K562 (cell line): ENCODE measurements at regions not wholly inside any gene's neighbourhood (a gene's known extent, or its start where the extent isn't known, plus 50 kb on each side); places are given as distances from the start of the nearest gene placed in this dataset.

Experiments used
- DACH1 ChIP-seq: fragments of 450-650 bp; IDR thresholded peaks from 2 replicates; pipeline ENCODE4 v1.6.1; 2018; ENCODE audit not compliant: partially characterized antibody
- ELF2 ChIP-seq: fragments of 250-450 bp; sonication (Bioruptor Pico); IDR thresholded peaks from 2 replicates; pipeline ENCODE4 v1.5.0; 2021; ENCODE audit warnings: mild to moderate bottlenecking
- JUND ChIP-seq, 2 experiments: IDR thresholded peaks; 2 replicates in 1 of 2; 3 replicates in 1 of 2; pipeline ENCODE4 v1.6.1; 2011; ENCODE audit warnings: borderline replicate concordance in 2 of 2, low read depth in 2 of 2, low read length in 2 of 2, improper control_type of control experiment in 1 of 2, missing biosample characterization in 1 of 2, missing genetic modification characterization in 1 of 2, missing genetic modification reagents in 1 of 2
- KDM4B ChIP-seq, 2 experiments: fragments of 450-650 bp in 1 of 2; sonication (generic) in 1 of 2; IDR thresholded peaks; 2 replicates each; pipeline ENCODE4 v1.6.1; 2016 to 2017; ENCODE audit warnings: borderline replicate concordance in 2 of 2, antibody characterized with exemption in 1 of 2, low read depth in 1 of 2, mild to moderate bottlenecking in 1 of 2
- MYC ChIP-seq, 2 experiments: fragments of 250-450 bp in 1 of 2; sonication (Bioruptor Pico) in 1 of 2; IDR thresholded peaks; 2 replicates each; pipeline versions ENCODE4 v1.5.1 to v1.6.1; 2012 to 2021; ENCODE audit warnings: low read depth in 2 of 2, borderline replicate concordance in 1 of 2, improper control_type of control experiment in 1 of 2, low read length in 1 of 2, mild to moderate bottlenecking in 1 of 2, moderate library complexity in 1 of 2
- RAD21 ChIP-seq, 2 experiments: fragments of 250-450 bp in 1 of 2; fragments of 450-650 bp in 1 of 2; sonication (Bioruptor Pico) in 1 of 2; formaldehyde crosslinking in 1 of 2; IDR thresholded peaks in 1 of 2; conservative IDR thresholded peaks in 1 of 2; 2 replicates each; pipeline versions ENCODE4 v1.4.0 to v1.8.0; 2020 to 2022; ENCODE audit warnings: mild to moderate bottlenecking in 2 of 2, moderate library complexity in 1 of 2
- ZNF586 ChIP-seq: fragments of 450-650 bp; formaldehyde crosslinking; conservative IDR thresholded peaks from 2 replicates; pipeline ENCODE4 v1.4.0; 2020; ENCODE audit warnings: mild to moderate bottlenecking, moderate library complexity
- TF ChIP-seq, protein P1 (sequence below), 2 experiments: IDR thresholded peaks; 2 replicates each; pipeline ENCODE4 v1.6.1; 2012; ENCODE audit warnings: improper control_type of control experiment in 2 of 2, low read depth in 2 of 2, low read length in 2 of 2, borderline replicate concordance in 1 of 2
- TF ChIP-seq, protein P2 (sequence below): fragments of 450-650 bp; IDR thresholded peaks from 2 replicates; pipeline ENCODE4 v1.6.1; 2017; ENCODE audit warnings: antibody characterized with exemption
- TF ChIP-seq, protein P3 (sequence below): conservative IDR thresholded peaks from 2 replicates; pipeline ENCODE4 v1.6.1; 2011; ENCODE audit warnings: low read depth, mild to moderate bottlenecking, low read length; ENCODE audit not compliant: control insufficient read depth
- TF ChIP-seq, protein P4 (sequence below): fragments of 250-450 bp; sonication (Bioruptor Pico); IDR thresholded peaks from 2 replicates; pipeline ENCODE4 v1.8.0; 2021; ENCODE audit warnings: borderline replicate concordance, mild to moderate bottlenecking, moderate library complexity; ENCODE audit not compliant: poor library complexity, severe bottlenecking
- TF ChIP-seq, protein P5 (sequence below): sonication (generic); formaldehyde crosslinking; IDR thresholded peaks from 2 replicates; pipeline ENCODE4 v1.8.1; 2023; ENCODE audit warnings: mild to moderate bottlenecking, missing genetic modification reagents, moderate library complexity
- TF ChIP-seq, protein P6 (sequence below): fragments of 250-450 bp; sonication (Bioruptor Pico); IDR thresholded peaks from 2 replicates; pipeline ENCODE4 v1.8.0; 2022; ENCODE audit warnings: inconsistent platforms

DNA sequence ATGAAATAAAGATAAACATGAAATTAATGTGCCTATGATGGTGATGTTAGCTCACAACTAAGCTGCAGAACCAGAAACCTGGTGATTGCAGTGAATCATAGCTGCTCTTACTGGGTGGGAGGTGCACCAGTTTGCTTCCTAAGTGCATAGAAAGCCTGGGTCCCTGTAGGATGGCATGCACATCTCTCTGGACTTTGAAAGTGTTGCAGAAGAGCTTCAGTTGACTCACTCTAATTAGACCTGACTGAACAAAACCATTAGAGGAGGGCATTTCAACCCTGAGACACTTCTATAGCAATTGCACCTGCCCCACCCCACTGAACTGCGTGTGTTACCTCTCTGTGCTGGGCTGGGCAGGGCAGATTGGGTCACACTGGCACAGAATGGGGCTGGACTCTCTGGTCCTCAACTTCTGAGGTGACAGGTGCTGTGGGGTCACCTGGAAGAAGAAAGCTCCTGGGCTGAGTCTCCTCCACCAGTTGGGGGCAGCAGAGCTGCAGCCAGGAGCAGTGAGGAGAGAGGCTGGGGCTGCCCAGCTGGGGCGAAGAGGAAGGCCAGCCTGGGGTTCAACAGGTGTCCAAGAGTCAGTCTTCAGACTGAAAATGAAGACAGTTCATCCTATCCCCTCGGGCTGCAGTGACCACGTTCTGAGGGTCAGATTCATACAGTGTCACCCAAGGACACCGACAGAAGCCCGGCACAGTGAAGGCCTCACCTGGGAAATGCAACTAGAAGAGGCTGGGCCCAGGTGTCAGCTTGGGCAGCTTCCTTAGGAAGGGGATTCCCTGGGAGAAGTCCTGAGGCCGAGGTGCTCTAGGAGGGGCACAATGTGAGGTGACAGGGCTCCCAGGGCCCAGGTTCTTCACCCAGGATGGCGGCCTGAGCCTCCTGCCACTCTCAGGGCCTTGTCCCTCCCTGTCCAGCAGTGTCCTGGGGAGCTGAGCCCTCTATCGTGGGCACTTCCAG is 58.1 kb downstream of the GGTLC2 start (continued):
- TF ChIP-seq, protein P1, sequence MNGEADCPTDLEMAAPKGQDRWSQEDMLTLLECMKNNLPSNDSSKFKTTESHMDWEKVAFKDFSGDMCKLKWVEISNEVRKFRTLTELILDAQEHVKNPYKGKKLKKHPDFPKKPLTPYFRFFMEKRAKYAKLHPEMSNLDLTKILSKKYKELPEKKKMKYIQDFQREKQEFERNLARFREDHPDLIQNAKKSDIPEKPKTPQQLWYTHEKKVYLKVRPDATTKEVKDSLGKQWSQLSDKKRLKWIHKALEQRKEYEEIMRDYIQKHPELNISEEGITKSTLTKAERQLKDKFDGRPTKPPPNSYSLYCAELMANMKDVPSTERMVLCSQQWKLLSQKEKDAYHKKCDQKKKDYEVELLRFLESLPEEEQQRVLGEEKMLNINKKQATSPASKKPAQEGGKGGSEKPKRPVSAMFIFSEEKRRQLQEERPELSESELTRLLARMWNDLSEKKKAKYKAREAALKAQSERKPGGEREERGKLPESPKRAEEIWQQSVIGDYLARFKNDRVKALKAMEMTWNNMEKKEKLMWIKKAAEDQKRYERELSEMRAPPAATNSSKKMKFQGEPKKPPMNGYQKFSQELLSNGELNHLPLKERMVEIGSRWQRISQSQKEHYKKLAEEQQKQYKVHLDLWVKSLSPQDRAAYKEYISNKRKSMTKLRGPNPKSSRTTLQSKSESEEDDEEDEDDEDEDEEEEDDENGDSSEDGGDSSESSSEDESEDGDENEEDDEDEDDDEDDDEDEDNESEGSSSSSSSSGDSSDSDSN (IDR thresholded peaks at IDR 0.05; ENCODE audit: borderline replicate concordance in 1 of 2, low read depth in 2 of 2, low read length in 2 of 2) = 0 out of 4 replicates have a peak, but pooled peaks of 1 of the 2 experiments have one; percentile 16
- TF ChIP-seq, protein P2, sequence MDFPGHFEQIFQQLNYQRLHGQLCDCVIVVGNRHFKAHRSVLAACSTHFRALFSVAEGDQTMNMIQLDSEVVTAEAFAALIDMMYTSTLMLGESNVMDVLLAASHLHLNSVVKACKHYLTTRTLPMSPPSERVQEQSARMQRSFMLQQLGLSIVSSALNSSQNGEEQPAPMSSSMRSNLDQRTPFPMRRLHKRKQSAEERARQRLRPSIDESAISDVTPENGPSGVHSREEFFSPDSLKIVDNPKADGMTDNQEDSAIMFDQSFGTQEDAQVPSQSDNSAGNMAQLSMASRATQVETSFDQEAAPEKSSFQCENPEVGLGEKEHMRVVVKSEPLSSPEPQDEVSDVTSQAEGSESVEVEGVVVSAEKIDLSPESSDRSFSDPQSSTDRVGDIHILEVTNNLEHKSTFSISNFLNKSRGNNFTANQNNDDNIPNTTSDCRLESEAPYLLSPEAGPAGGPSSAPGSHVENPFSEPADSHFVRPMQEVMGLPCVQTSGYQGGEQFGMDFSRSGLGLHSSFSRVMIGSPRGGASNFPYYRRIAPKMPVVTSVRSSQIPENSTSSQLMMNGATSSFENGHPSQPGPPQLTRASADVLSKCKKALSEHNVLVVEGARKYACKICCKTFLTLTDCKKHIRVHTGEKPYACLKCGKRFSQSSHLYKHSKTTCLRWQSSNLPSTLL = no peak
- TF ChIP-seq, protein P3, sequence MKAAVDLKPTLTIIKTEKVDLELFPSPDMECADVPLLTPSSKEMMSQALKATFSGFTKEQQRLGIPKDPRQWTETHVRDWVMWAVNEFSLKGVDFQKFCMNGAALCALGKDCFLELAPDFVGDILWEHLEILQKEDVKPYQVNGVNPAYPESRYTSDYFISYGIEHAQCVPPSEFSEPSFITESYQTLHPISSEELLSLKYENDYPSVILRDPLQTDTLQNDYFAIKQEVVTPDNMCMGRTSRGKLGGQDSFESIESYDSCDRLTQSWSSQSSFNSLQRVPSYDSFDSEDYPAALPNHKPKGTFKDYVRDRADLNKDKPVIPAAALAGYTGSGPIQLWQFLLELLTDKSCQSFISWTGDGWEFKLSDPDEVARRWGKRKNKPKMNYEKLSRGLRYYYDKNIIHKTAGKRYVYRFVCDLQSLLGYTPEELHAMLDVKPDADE = no peak
- TF ChIP-seq, protein P4, sequence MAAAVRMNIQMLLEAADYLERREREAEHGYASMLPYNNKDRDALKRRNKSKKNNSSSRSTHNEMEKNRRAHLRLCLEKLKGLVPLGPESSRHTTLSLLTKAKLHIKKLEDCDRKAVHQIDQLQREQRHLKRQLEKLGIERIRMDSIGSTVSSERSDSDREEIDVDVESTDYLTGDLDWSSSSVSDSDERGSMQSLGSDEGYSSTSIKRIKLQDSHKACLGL (CRISPR knock-in tag) = peak; percentile 21
- TF ChIP-seq, protein P5, sequence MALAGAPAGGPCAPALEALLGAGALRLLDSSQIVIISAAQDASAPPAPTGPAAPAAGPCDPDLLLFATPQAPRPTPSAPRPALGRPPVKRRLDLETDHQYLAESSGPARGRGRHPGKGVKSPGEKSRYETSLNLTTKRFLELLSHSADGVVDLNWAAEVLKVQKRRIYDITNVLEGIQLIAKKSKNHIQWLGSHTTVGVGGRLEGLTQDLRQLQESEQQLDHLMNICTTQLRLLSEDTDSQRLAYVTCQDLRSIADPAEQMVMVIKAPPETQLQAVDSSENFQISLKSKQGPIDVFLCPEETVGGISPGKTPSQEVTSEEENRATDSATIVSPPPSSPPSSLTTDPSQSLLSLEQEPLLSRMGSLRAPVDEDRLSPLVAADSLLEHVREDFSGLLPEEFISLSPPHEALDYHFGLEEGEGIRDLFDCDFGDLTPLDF = no peak
- TF ChIP-seq RAD21 (CRISPR knock-in tag; conservative IDR thresholded peaks at IDR 0.05 in 1 of 2, IDR thresholded peaks at IDR 0.05 in 1 of 2) = peak in 1 of 2 experiments; percentile 91; a peak in 2 of 4 replicates
- TF ChIP-seq MYC (IDR thresholded peaks at IDR 0.05; ENCODE audit: low read depth, low read length) = 0 out of 2 replicates have a peak, but pooled peaks have one; percentile 2
- TF ChIP-seq MYC (CRISPR knock-in tag; IDR thresholded peaks at IDR 0.05; ENCODE audit: borderline replicate concordance, low read depth) = no peak
- peak; percentile 23; the same call in 1 of the 2 replicates for TF ChIP-seq JUND (IDR thresholded peaks at IDR 0.05; ENCODE audit: borderline replicate concordance, low read depth, low read length)
- no peak for TF ChIP-seq JUND (tag; IDR thresholded peaks at IDR 0.05; ENCODE audit: borderline replicate concordance, low read depth, low read length)
- no peak for TF ChIP-seq ELF2 (CRISPR knock-in tag)
- no peak for TF ChIP-seq KDM4B (IDR thresholded peaks at IDR 0.05; ENCODE audit: borderline replicate concordance in 2 of 2, low read depth in 1 of 2)
- TF ChIP-seq, protein P6, sequence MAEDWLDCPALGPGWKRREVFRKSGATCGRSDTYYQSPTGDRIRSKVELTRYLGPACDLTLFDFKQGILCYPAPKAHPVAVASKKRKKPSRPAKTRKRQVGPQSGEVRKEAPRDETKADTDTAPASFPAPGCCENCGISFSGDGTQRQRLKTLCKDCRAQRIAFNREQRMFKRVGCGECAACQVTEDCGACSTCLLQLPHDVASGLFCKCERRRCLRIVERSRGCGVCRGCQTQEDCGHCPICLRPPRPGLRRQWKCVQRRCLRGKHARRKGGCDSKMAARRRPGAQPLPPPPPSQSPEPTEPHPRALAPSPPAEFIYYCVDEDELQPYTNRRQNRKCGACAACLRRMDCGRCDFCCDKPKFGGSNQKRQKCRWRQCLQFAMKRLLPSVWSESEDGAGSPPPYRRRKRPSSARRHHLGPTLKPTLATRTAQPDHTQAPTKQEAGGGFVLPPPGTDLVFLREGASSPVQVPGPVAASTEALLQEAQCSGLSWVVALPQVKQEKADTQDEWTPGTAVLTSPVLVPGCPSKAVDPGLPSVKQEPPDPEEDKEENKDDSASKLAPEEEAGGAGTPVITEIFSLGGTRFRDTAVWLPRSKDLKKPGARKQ = no peak
- no peak for TF ChIP-seq ZNF586 (CRISPR knock-in tag)
- TF ChIP-seq DACH1 = peak; percentile 16
